Nephron (organoid): ENCODE measurements at regions not wholly inside any gene's neighbourhood (a gene's known extent, or its start where the extent isn't known, plus 50 kb on each side); places are given as distances from the start of the nearest gene placed in this dataset.
A peak's percentile ranks its signal among the peaks of the same experiment; 100 is the strongest.

Experiments
- H3K27ac Mint-ChIP-seq, 3 experiments: 2 replicates each; pipeline ENCODE4 v1.8.0; 2020; ENCODE audit warnings: mixed read lengths in 3 of 3, mild to moderate bottlenecking in 2 of 3, moderate library complexity in 1 of 3
- H3K27me3 Mint-ChIP-seq: 2 replicates; pipeline ENCODE4 v1.8.0; 2021; ENCODE audit warnings: low read depth, mild to moderate bottlenecking, moderate library complexity, mixed read lengths
- H3K36me3 Mint-ChIP-seq: 2 replicates; pipeline ENCODE4 v1.8.0; 2020; ENCODE audit warnings: low read depth, mixed read lengths
- H3K4me1 Mint-ChIP-seq: 2 replicates; pipeline ENCODE4 v1.8.0; 2020; ENCODE audit warnings: mixed read lengths
- H3K4me3 Mint-ChIP-seq, 3 experiments: 2 replicates each; pipeline ENCODE4 v1.8.0; 2020; ENCODE audit warnings: mild to moderate bottlenecking in 3 of 3, mixed read lengths in 3 of 3, moderate library complexity in 2 of 3
- H3K9me3 Mint-ChIP-seq: 2 replicates; pipeline ENCODE4 v1.8.0; 2020; ENCODE audit warnings: mixed read lengths
- CTCF ChIP-seq, 3 experiments: fragments of 200-600 bp; sonication (generic); IDR thresholded peaks; one replicate each; pipeline ENCODE4 v1.5.0; 2021; ENCODE audit warnings: antibody characterized with exemption in 3 of 3; ENCODE audit not compliant: unreplicated experiment in 3 of 3

DNA sequence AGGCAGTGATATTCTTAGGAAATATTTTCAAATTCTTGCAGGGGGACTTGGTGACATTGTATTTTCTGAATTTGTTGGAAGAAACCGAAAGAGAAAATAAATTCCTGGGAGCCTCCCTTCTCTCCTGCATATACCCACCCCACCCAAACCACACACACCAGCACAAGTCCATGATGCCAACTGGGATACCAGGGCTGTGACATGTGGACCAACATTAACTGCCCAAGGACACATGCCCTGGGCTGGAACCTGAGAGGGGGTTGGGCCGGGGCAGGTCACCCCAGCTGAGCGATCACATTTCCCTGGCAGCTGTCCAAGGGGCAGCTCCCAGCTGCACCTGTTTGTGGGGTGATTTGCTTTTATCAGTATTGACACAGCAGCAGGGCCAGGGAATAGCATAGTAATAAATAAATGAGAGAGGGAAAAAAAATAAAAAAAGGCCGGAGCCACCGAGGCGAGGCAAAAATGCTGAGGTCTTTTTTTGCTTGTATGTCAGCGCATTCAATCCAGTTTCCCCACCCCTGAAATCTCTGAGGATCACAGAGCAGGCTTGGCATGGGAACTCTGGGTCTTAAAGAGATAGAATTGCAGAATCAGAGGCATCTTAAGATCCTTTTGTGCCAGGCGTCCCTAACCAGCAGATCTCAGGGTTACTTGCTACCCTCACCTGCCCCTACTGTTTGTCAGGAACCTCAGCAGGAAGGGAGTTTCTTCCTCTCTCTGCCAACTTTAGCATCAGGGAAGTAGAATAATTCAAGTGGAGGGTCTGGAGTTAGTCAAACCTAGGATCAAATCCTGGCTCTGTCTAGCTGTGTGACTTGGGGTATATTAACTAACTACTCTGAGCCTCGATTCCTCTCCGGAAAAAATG, 66.5 kb upstream of the PIM1 start:
- Mint-ChIP-seq H3K4me3 (peak overlapping the region; percentile 63 to 79 (median 66)), H3K4me1 (peaks cover 51% of the 10 kb centered on the region), H3K27ac (peak overlapping the region; percentile 86 to 97 (median 88)), H3K9me3 (no peaks in the 10 kb centered on the region), H3K27me3 (peaks cover 5% of the 10 kb centered on the region), H3K36me3 (no peaks in the 10 kb centered on the region)
- TF ChIP-seq CTCF (IDR thresholded peaks at IDR 0.05; ENCODE audit: unreplicated experiment in 3 of 3), result no peak

- TF ChIP-seq CTCF (IDR thresholded peaks at IDR 0.05; ENCODE audit: unreplicated experiment in 3 of 3), result no peak
- Mint-ChIP-seq H3K36me3 (no peaks in the 10 kb centered on the region), H3K9me3 (no peaks in the 10 kb centered on the region), H3K4me3 (no peak overlapping the region), H3K27ac (peak overlapping the region; percentile 64 to 82 (median 75)), H3K27me3 (no peaks in the 10 kb centered on the region), H3K4me1 (peaks cover 51% of the 10 kb centered on the region)
Measured at GRCh38 chr6:37104824-37105147, 65.2 kb upstream of the PIM1 start.

GRCh38 chr6:37105148-37106050, 64.6 kb upstream of the PIM1 start:
- no peak overlapping the region for H3K4me3 Mint-ChIP-seq
- H3K36me3 Mint-ChIP-seq, result no peaks in the 10 kb centered on the region
- H3K4me1 Mint-ChIP-seq, result peaks cover 57% of the 10 kb centered on the region
- no peaks in the 10 kb centered on the region for H3K9me3 Mint-ChIP-seq
- no peak for TF ChIP-seq CTCF (IDR thresholded peaks at IDR 0.05; ENCODE audit: unreplicated experiment in 3 of 3)
- H3K27ac Mint-ChIP-seq, result peak overlapping the region; percentile 38 to 75 (median 64)
- H3K27me3 Mint-ChIP-seq, result no peaks in the 10 kb centered on the region

DNA sequence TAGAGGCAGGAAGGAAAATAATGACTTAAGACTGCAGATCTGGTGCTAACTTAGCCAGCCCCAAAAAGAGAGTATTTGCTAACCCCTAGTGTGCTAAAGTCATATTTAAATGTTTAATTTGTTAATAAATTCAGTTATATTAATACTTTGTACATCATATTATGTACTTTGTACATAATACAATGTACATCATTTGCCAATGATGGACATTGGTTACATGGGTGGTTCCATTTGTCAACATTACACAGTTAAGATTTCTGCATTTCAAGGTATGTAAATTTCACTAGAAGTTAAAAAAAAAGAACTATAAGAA, 63.9 kb upstream of the PIM1 start:
- TF ChIP-seq CTCF (IDR thresholded peaks at IDR 0.05; ENCODE audit: unreplicated experiment in 3 of 3), result no peak
- H3K4me1 Mint-ChIP-seq, result peaks cover 60% of the 10 kb centered on the region
- H3K4me3 Mint-ChIP-seq, result no peak overlapping the region
- no peaks in the 10 kb centered on the region for H3K9me3 Mint-ChIP-seq
- peak overlapping the region in 2 of 3 experiments; percentile 38 to 64 for H3K27ac Mint-ChIP-seq
- no peaks in the 10 kb centered on the region for H3K36me3 Mint-ChIP-seq
- H3K27me3 Mint-ChIP-seq, result no peaks in the 10 kb centered on the region

DNA sequence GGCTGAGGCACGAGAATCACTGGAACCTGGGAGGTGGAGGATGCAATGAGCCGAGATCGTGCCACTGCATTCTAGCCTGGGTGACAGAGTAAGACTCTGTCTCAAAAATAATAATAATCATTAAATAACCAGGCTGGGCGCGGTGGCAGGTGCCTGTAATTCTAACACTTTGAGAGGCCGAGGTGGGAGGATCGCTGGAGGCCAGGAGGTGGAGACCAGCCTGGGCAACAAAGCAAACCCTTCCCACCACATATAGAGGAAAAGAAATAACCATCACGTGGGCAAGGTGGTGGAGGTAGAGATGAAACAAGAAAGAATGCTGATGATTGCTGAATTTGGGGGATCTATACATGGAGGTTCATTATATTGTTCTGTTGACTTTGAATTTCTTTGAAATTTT, 63.4 kb upstream of the PIM1 start:
- H3K4me1 Mint-ChIP-seq, result peaks cover 56% of the 10 kb centered on the region
- H3K27ac Mint-ChIP-seq, result peak overlapping the region in 1 of 3 experiments; percentile 33
- H3K4me3 Mint-ChIP-seq, result no peak overlapping the region
- H3K36me3 Mint-ChIP-seq, result no peaks in the 10 kb centered on the region
- no peak for TF ChIP-seq CTCF (IDR thresholded peaks at IDR 0.05; ENCODE audit: unreplicated experiment in 3 of 3)
- no peaks in the 10 kb centered on the region for H3K27me3 Mint-ChIP-seq
- no peaks in the 10 kb centered on the region for H3K9me3 Mint-ChIP-seq
